GM23248 (cell line): ENCODE measurements at regions not wholly inside any gene's neighbourhood (a gene's known extent, or its start where the extent isn't known, plus 50 kb on each side); places are given as distances from the start of the nearest gene placed in this dataset.

ENCODE experiments used
- DNase-seq: peaks from one replicate; pipeline ENCODE4 v3.0.0-alpha.2; 2015
- H2AFZ ChIP-seq: fragments of 200-600 bp; sonication (generic); 2 replicates; pipeline ENCODE4 v1.6.1; 2016; ENCODE audit warnings: antibody characterized with exemption
- H3F3A ChIP-seq: fragments of 200-600 bp; sonication (generic); 2 replicates; pipeline ENCODE4 v1.6.1; 2016; ENCODE audit warnings: mild to moderate bottlenecking, antibody characterized with exemption, mixed run types; ENCODE audit not compliant: insufficient read depth
- H3K27ac ChIP-seq: fragments of 200-600 bp; sonication (generic); 2 replicates; pipeline ENCODE4 v1.5.1; 2016; ENCODE audit warnings: mild to moderate bottlenecking
- H3K27me3 ChIP-seq: fragments of 200-600 bp; sonication (generic); replicated peaks from 2 replicates; pipeline ENCODE4 v1.6.1; 2016; ENCODE audit warnings: mild to moderate bottlenecking; ENCODE audit not compliant: insufficient read depth
- H3K36me3 ChIP-seq: fragments of 200-600 bp; sonication (generic); 2 replicates; pipeline ENCODE4 v1.6.1; 2016; ENCODE audit warnings: low read depth, mild to moderate bottlenecking
- H3K4me1 ChIP-seq: fragments of 200-600 bp; sonication (generic); 2 replicates; pipeline ENCODE4 v1.6.1; 2016; ENCODE audit warnings: mild to moderate bottlenecking; ENCODE audit not compliant: insufficient read depth
- H3K4me2 ChIP-seq: fragments of 200-600 bp; sonication (generic); one replicate; pipeline ENCODE4 v1.6.1; 2016; ENCODE audit warnings: mild to moderate bottlenecking; ENCODE audit not compliant: unreplicated experiment
- H3K4me3 ChIP-seq: fragments of 200-600 bp; sonication (generic); 2 replicates; pipeline ENCODE4 v1.5.1; 2016; ENCODE audit warnings: mild to moderate bottlenecking
- H3K79me2 ChIP-seq: fragments of 200-600 bp; sonication (generic); 2 replicates; pipeline ENCODE4 v1.6.1; 2016; ENCODE audit warnings: mild to moderate bottlenecking; ENCODE audit not compliant: insufficient read depth
- H3K9ac ChIP-seq: fragments of 200-600 bp; sonication (generic); 2 replicates; pipeline ENCODE4 v1.6.1; 2016; ENCODE audit warnings: mild to moderate bottlenecking
- H3K9me2 ChIP-seq: fragments of 200-600 bp; sonication (generic); 2 replicates; pipeline ENCODE4 v1.6.1; 2016; ENCODE audit warnings: mixed run types, mild to moderate bottlenecking, moderate library complexity; ENCODE audit not compliant: insufficient read depth
- H3K9me3 ChIP-seq: fragments of 200-600 bp; sonication (generic); one replicate; pipeline ENCODE4 v1.6.1; 2017; ENCODE audit warnings: low read depth
- H4K20me1 ChIP-seq: fragments of 200-600 bp; sonication (generic); 2 replicates; pipeline ENCODE4 v1.6.0; 2016; ENCODE audit not compliant: insufficient read depth
- EZH2 ChIP-seq: fragments of 200-600 bp; sonication (generic); IDR thresholded peaks from 2 replicates; pipeline ENCODE4 v1.6.1; 2018; ENCODE audit warnings: antibody characterized with exemption, mild to moderate bottlenecking; ENCODE audit not compliant: insufficient read depth, poor library complexity, severe bottlenecking
- EZH2phosphoT487 ChIP-seq: fragments of 200-600 bp; sonication (generic); IDR thresholded peaks from 2 replicates; pipeline ENCODE4 v1.6.1; 2018; ENCODE audit warnings: antibody characterized with exemption, moderate library complexity, mild to moderate bottlenecking, low read depth; ENCODE audit not compliant: insufficient read depth
- WGBS, 2 experiments: methylation state at CpG; one replicate each; pipeline ENCODE4 v1.1.6; 2015 to 2017; ENCODE audit warnings: low lambda C conversion rate in 2 of 2, low coverage in 1 of 2; ENCODE audit errors: missing lambda C conversion rate in 2 of 2; 5-methylcytosine and 5-hydroxymethylcytosine counted together
- in situ Hi-C: fragments of 300-500 bp; cut with MboI; formaldehyde crosslinking; loops from 2 replicates; pipeline ENCODE4 v1.15.0; 2020

DNA sequence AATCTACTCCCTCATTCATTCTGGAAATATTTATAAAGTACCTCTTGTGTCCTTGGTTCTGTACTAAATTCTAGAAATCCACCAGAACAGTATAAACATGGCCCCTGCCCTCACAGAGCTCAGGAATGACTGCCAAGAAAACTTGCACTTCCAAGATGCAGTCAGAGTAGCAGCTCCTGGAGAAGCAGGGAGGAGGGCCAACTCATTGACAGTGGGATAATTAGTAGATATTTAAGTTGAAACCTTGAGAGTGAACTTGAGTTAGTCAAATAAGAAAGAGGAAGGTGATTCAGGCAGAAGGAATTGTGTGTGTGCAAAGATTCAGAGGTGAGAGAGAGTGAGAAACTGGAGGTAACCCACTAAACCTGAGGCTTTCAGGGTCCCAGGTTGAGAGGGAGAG is 182.2 kb upstream of the INHBA start:
- Histone ChIP-seq H2AFZ (no peak overlapping the region), H3K4me1 (peaks cover 45% of the 10 kb centered on the region), H4K20me1 (no peaks in the 10 kb centered on the region), H3K27ac (peak overlapping the region; percentile 91), H3K9ac (peak overlapping the region; percentile 77; the same call in 1 of the 2 replicates), H3K27me3 (no peaks in the 10 kb centered on the region), H3K4me2 (peak overlapping the region; percentile 58), H3K4me3 (no peak overlapping the region), H3K9me2 (no peaks in the 10 kb centered on the region), H3F3A (peaks cover 33% of the 10 kb centered on the region), H3K36me3 (no peaks in the 10 kb centered on the region), H3K79me2 (no peaks in the 10 kb centered on the region), H3K9me3 (no peaks in the 10 kb centered on the region)
- DNase-seq = peak; percentile 62
- no peak for TF ChIP-seq EZH2phosphoT487
- no peak for TF ChIP-seq EZH2
- in situ Hi-C loops = no loop called here

DNA sequence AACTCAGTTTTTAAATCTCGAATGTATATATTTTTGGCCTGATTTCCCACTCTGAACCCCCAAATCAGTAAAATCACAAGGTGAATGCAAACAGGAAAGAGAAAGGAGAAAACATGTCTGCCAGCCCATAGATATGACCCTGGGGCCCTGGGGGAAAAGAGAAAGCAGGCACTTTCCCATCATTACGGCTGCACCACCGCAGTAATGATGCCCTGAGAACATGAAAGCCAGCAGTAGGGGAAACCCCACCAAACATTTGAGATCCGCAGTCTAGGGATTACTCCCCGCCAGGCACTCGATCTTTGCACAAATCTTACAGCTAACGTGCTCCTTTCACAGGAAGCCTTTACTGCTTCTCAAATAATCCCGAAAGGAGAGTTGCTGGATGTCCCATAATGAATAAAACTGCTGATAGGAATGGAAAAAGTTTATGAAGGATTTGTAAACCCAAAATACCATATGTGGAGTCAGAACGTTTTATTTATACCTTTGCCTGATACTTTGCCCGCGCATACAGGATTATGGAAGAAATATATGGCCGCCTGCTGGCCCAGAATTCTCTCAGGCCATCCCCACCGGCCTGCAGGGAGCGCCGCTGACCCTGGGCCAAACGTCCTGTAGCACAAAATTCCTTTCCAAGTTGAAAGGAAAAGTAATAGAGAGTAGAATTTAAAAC is 180.0 kb upstream of the INHBA start:
- Histone ChIP-seq H2AFZ (no peak overlapping the region), H3K9me3 (no peaks in the 10 kb centered on the region), H3K4me1 (peaks cover 64% of the 10 kb centered on the region), H3K27ac (no peak overlapping the region), H3K4me3 (no peak overlapping the region), H3K9me2 (no peaks in the 10 kb centered on the region), H3K9ac (no peak overlapping the region), H3K27me3 (no peaks in the 10 kb centered on the region), H3K4me2 (no peak overlapping the region), H3F3A (peaks cover 51% of the 10 kb centered on the region), H3K79me2 (no peaks in the 10 kb centered on the region), H3K36me3 (no peaks in the 10 kb centered on the region), H4K20me1 (no peaks in the 10 kb centered on the region)
- WGBS, 2 experiments = 95 to 96% methylated on average over 16 of the region's 16 CpGs
- no peak for TF ChIP-seq EZH2
- no peak for TF ChIP-seq EZH2phosphoT487
- no peak for DNase-seq
- in situ Hi-C loops = no loop called here

DNA sequence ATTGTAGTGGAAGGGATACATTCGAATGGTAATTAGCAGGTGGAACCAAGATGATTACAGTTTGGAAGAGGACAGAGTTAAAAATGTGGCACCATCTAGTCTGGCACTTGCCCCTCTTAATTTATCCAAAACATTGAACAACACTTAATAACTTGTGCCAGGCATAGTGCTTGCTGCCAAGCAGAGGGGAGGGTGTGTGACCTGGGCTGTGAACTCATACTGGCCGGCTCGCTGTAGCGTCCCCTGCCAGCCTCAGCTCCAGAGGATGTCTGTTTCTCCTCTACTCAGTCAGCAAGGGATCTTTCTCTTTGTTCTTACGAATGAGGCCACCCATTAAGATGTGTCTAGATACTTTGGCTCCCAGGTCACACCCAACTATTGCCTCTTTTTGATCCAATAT is 179.4 kb upstream of the INHBA start:
- H3K27ac ChIP-seq = no peak overlapping the region

DNA sequence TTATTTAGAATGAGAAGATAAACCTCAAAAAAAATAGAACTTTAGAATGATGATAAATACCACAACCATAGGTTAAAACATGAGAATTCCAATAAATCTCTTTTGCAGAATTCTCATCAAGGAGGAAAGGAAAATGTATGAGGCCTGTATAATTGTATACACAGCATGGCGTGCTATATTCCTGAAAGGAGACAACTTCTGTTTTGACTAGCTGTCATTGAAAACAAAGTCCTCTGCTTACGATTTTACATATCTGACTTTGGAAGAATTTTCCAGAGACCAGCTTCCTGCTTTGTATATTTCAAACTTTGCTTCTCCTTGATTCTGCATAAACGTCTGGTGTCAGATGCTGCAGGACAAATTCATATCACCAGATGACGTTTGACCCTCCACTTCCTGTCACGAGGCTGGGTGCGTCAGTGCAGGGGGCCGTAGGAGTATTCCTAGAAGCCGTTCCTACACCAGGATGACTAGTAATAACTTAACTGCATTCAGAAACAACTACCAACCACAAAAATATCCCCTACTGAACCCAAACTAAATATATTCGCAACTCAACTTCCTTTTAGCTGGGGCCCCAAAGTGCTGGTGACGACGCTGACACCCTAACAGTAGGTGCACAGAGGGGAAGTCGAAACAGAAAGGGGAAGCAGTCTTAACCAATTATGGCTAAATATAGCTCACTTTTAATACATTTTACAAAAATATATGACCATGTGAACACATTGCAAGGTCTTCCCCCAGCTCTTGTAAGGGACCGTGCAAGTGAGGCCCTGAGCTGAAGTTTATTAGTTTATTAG is 178.6 kb upstream of the INHBA start:
- no peaks in the 10 kb centered on the region for H3K79me2 ChIP-seq
- H3K9me3 ChIP-seq = no peaks in the 10 kb centered on the region
- H3K27me3 ChIP-seq = no peaks in the 10 kb centered on the region
- DNase-seq = no peak
- no peak for TF ChIP-seq EZH2
- no peak for TF ChIP-seq EZH2phosphoT487
- H3K4me1 ChIP-seq = peaks cover 52% of the 10 kb centered on the region
- in situ Hi-C loops = no loop called here
- no peaks in the 10 kb centered on the region for H3K9me2 ChIP-seq
- H3K27ac ChIP-seq = no peak overlapping the region
- peaks cover 49% of the 10 kb centered on the region for H3F3A ChIP-seq
- H2AFZ ChIP-seq = no peak overlapping the region
- no peak overlapping the region for H3K4me2 ChIP-seq
- no peak overlapping the region for H3K9ac ChIP-seq
- no peak overlapping the region for H3K4me3 ChIP-seq
- no peaks in the 10 kb centered on the region for H3K36me3 ChIP-seq
- no peaks in the 10 kb centered on the region for H4K20me1 ChIP-seq
- 91 to 92% methylated on average over 13 of the region's 13 CpGs for WGBS, 2 experiments

More for the DNA sequence above, 179.4 kb upstream of the INHBA start:
- H4K20me1 ChIP-seq = no peaks in the 10 kb centered on the region
- no peak overlapping the region for H3K4me3 ChIP-seq
- H3K9me3 ChIP-seq = no peaks in the 10 kb centered on the region
- in situ Hi-C loops = no loop called here
- H3K36me3 ChIP-seq = no peaks in the 10 kb centered on the region
- no peak overlapping the region for H2AFZ ChIP-seq
- peaks cover 58% of the 10 kb centered on the region for H3K4me1 ChIP-seq
- WGBS, 2 experiments = 81% methylated on average over 5 of the region's 5 CpGs
- H3K4me2 ChIP-seq = no peak overlapping the region
- no peaks in the 10 kb centered on the region for H3K9me2 ChIP-seq
- H3K9ac ChIP-seq = no peak overlapping the region
- no peak for DNase-seq
- no peaks in the 10 kb centered on the region for H3K79me2 ChIP-seq
- peaks cover 51% of the 10 kb centered on the region for H3F3A ChIP-seq
- TF ChIP-seq EZH2 (no peak), EZH2phosphoT487 (no peak)
- no peaks in the 10 kb centered on the region for H3K27me3 ChIP-seq
